Left renal cortex interstitium (tissue), 4 donors: ENCODE measurements at regions not wholly inside any gene's neighbourhood (a gene's known extent, or its start where the extent isn't known, plus 50 kb on each side); places are given as distances from the start of the nearest gene placed in this dataset.
"Not testable (repeated sequence)": the region's sequence is repeated elsewhere in the genome, so short reads cannot be mapped to it uniquely, and the experiment has no call there.

Source experiments
- DNase-seq, 4 donors: peaks; one replicate each; pipeline ENCODE4 v3.0.0-alpha.2; 2013; ENCODE audit warnings: low read depth in 4 of 4, low spot score in 2 of 4, missing footprints in 1 of 4

- DNase-seq = no peak
These were observed 154.6 kb downstream of the COPS8 start for GRCh38 chr2:237240252-237240651.

- not testable (repeated sequence) for DNase-seq
These were observed 155.2 kb downstream of the COPS8 start for GRCh38 chr2:237240868-237241267.

GRCh38 chr2:237242091-237242536 lies 156.4 kb downstream of the COPS8 start:
- no peak for DNase-seq

- DNase-seq = no peak
These were observed 157.8 kb downstream of the COPS8 start for GRCh38 chr2:237243487-237243886.

- DNase-seq = no peak
These were observed 158.5 kb downstream of the COPS8 start for GRCh38 chr2:237244178-237244577.

GRCh38 chr2:237244976-237245646 lies 159.4 kb downstream of the COPS8 start:
- no peak for DNase-seq

GRCh38 chr2:237250599-237250998 lies 163.4 kb downstream of the COL6A3 start:
- no peak for DNase-seq

GRCh38 chr2:237251986-237252385 lies 162.0 kb downstream of the COL6A3 start:
- DNase-seq = no peak

- no peak for DNase-seq
These were observed 160.8 kb downstream of the COL6A3 start for GRCh38 chr2:237253046-237253702.

- DNase-seq = no peak
These were observed 159.5 kb downstream of the COL6A3 start for GRCh38 chr2:237254369-237254861.

GRCh38 chr2:237254911-237255578 lies 158.9 kb downstream of the COL6A3 start:
- DNase-seq = no peak

- DNase-seq = no peak
These were observed 157.1 kb downstream of the COL6A3 start for GRCh38 chr2:237256887-237257286.

GRCh38 chr2:237257471-237257951 lies 156.5 kb downstream of the COL6A3 start:
- no peak for DNase-seq

- DNase-seq = no peak
These were observed 155.8 kb downstream of the COL6A3 start for GRCh38 chr2:237258116-237258515.

- no peak for DNase-seq
These were observed 155.3 kb downstream of the COL6A3 start for GRCh38 chr2:237258615-237259014.

- DNase-seq = no peak
These were observed 154.8 kb downstream of the COL6A3 start for GRCh38 chr2:237259201-237259600.

- no peak for DNase-seq
These were observed 153.8 kb downstream of the COL6A3 start for GRCh38 chr2:237260039-237260620.

GRCh38 chr2:237260686-237261085 lies 153.3 kb downstream of the COL6A3 start:
- DNase-seq = no peak

- no peak for DNase-seq
These were observed 152.6 kb downstream of the COL6A3 start for GRCh38 chr2:237261327-237261726.

- DNase-seq = no peak
These were observed 150.9 kb downstream of the COL6A3 start for GRCh38 chr2:237262838-237263771.
